Stimulated activated CD8-positive, alpha-beta memory T cell treated with anti-CD3 and anti-CD28 coated beads, Interleukin-15, amount 100 ng/mL, for 48 hours (primary cell): ENCODE measurements at regions not wholly inside any gene's neighbourhood (a gene's known extent, or its start where the extent isn't known, plus 50 kb on each side); places are given as distances from the start of the nearest gene placed in this dataset.
"Not testable (repeated sequence)": the region's sequence is repeated elsewhere in the genome, so short reads cannot be mapped to it uniquely, and the experiment has no call there.

Experiments used
- DNase-seq, 2 donors: peaks; one replicate each; pipeline ENCODE4 v3.0.0-alpha.2; 2020; ENCODE audit warnings: low read depth in 2 of 2

DNA sequence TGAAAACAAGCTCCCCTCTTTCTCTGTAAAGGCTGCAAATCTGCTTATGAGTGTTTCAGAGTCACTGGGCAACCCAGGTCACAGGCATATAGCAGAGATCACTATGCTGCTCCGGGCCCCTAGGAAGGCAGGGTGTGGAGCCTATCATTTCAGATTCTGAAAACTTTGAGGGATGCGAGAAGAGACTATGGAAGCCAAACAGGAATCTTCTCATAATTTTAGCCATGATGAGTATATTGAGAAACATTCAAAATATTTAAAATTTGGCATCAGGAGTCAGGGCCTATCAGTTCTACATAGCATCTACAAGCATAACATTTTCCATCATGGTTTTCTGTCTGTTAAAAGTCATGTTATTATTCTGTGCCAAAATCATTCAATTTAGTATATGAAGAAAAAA, 61.7 kb upstream of the ATXN3L start:
- DNase-seq = no peak

- DNase-seq = no peak
Measured at GRCh38 chrX:13380211-13380610, 60.4 kb upstream of the ATXN3L start.

DNA sequence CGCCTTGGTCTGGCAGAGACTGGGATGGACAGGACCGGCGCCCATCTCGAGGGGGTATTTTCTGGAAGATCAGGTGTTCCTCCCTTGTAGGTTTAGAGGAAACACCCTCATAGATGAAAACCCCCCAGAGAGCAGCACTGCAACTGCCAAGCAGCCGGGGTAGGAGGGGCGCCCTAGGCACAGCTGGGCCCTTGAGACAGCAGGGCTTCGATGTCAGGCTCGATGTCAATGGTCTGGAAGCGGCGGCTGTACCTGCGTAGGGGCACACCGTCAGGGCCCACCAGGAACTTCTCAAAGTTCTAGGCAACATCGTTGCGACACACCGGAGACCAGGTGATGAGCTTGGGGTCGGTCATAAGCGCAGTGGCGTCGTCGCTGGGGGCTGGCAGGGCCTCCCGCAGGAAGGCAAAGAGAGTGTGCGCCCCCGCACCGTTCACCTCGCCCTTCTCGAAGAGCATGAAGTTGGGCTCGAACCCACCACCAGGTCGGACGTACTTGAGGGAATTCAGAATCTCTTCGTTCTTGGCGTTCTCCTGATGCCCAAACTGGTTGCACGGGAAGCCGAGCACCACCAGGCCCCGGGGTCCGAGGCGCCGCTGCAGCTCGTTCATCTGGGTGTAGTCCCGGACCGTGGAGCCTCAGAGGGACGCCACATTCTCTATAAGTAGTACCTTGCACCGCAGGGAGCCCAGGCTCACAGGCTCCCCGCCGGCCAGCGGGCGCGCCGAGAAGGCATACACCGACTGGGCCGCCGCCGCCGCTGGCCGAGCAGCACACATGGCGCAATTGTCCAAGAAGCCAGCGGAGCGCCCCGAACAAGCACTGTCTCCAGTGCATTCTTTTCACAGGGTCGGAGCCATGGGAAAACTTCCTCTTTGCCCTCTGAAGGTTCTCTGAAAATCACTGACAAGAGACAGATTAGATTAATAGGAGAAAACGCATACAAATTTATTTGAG, 59.0 kb upstream of the ATXN3L start:
- not testable (repeated sequence) for DNase-seq

GRCh38 chrX:13377550-13377934, 57.7 kb upstream of the ATXN3L start:
- DNase-seq = no peak

GRCh38 chrX:13376857-13377549, 57.1 kb upstream of the ATXN3L start:
- DNase-seq = no peak

DNA sequence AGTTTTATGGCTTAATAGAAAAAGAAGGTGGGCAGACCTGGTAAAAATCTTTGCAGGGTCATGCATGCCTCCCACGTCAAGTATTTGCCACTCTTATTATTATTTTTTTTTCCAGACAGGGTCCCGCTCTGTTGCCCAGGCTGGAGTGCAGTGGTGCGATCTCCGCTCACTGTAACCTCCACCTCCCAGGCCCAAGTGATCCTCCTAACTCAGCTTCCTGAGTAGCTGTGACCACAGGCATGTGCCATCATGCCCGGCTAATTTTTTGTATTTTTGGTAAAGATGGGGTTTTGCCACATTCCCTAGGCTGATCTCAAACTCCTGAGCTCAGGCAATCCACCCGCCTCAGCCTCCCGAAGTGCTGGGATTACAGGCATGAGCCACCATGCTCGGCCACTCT, 55.7 kb upstream of the ATXN3L start:
- DNase-seq = not testable (repeated sequence)

DNA sequence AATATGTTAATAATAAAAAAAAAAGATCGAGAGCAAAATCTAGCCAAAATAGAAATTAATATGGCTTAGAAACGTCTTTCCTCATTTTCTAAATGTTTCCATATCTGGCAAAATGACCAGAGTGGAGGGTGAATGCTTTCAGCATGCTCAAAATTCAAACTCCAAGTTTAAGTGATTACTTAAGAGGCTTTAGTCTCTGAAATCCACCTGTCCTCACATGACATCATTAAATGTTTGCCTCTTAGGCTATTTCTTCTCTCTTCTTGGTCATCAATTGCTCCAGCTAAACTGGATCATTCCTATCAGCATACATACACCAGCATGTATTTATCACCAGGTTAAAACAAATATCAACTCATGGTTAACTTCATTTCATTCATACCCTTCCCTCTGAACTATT, 54.5 kb upstream of the ATXN3L start:
- DNase-seq = no peak

- no peak for DNase-seq
Measured at GRCh38 chrX:13373431-13374187, 53.8 kb upstream of the ATXN3L start.

DNA sequence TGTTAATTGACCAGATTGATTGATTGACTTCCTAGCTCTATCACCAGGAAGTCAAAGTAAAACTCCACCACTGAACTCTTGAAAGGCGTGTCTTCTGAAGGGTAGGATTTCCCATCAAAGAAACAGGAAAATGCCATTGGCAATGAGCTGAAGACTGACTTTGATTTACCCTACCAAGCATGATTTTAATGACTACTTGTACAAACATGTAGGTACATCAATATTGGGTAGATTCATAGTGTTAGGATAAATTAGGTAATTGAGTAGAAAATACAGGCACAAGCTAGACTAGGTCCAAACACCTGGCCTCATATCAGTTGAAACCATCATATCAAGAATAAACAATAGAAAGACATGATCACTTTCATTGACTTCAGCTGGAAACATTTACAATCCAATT, 53.2 kb upstream of the ATXN3L start:
- DNase-seq = no peak

DNA sequence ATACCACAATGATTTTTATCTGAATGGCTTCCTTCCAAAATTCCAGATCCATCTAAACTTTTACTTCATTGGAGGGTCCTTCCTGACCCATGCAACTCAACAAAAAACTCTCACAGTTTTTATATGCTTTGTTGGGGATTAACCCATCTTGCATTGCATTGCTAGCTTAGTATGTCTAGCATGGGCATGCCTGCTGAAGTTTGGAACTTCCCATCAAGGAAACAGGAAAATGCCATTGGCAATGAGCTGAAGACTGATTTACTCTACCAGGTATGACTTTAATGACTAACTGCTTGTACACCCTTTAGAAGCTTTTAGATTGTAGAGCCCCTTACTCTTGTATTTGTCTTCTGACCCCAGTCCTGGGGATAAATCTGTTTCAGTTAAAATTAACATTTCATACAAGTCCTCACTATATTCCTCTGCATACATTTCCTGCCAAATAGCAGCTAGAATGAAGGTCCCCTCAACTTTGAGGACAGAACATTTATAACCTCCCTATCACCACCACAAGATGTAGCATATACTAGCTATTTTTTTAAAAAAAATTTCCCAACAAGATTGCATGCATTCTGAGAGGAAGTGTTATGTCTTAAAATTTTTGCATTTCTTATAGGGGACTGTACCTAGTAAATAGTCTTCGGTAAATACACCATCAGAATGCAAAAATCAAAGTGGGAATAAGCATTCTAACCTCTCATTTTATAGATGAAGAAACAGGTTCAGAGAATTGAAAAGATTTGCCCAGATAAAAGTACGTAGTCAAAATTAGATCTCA, 52.5 kb upstream of the ATXN3L start:
- no peak for DNase-seq

DNA sequence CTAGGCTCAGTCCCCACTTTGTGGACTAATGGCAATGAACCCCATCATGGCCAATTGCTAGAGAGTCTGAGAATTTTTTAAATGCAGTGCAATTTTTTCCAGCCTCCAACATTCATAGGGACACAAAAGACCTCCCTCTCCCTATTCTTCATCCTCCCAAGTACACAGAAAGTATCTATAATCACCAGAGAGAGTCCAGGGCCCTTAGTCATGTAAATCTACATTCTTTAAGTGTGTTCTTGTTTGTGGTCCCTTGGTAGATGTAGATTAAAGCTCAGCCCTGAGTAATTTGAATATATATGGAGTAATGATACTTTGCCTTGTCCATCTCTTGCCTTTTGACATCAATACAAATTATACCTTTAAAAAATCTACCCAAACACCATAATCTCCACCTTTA, 51.3 kb upstream of the ATXN3L start:
- no peak for DNase-seq

- no peak for DNase-seq
Measured at GRCh38 chrX:13370713-13371112, 50.9 kb upstream of the ATXN3L start.
